Panc1 (cell line): ENCODE measurements at regions not wholly inside any gene's neighbourhood (a gene's known extent, or its start where the extent isn't known, plus 50 kb on each side); places are given as distances from the start of the nearest gene placed in this dataset.

Experiments
- POLR2AphosphoS5 ChIP-seq: IDR thresholded peaks from 2 replicates; pipeline ENCODE4 v1.6.1; 2012; ENCODE audit warnings: mild to moderate bottlenecking, low read depth, low read length, moderate library complexity
- SIN3A ChIP-seq: IDR thresholded peaks from 2 replicates; pipeline ENCODE4 v1.6.1; 2012; ENCODE audit warnings: low read depth, mild to moderate bottlenecking, low read length, moderate library complexity, borderline replicate concordance; ENCODE audit not compliant: insufficient read depth
- TF ChIP-seq, protein P1 (sequence below): fragments of 450-650 bp; IDR thresholded peaks from 2 replicates; pipeline ENCODE4 v1.5.1; 2017; ENCODE audit warnings: mild to moderate bottlenecking
- TF ChIP-seq, protein P2 (sequence below), 2 experiments: IDR thresholded peaks; 2 replicates each; pipeline ENCODE4 v1.6.1; 2011 to 2012; ENCODE audit warnings: low read depth in 2 of 2, control low read depth in 1 of 2, low read length in 1 of 2, mild to moderate bottlenecking in 1 of 2, moderate library complexity in 1 of 2; ENCODE audit not compliant: insufficient read depth in 1 of 2

DNA sequence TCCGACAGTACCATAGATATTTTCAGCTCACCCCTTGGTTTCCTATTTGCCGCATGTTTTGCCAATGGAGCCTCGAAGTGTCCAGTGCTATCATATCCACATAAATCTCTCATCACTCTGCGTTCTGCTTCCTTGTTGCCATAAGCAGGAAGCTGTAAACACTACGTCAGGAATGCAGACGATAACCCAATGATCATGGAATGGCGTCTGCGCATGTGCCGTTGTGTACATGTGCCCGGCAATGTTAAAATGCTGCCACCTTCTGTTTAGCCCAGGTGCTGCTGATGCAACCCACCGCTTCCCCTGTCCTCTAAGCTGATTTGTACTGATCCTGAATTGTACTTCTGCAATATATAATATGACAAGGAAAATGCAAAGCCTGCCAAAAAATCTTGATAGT lies 607.5 kb downstream of the HDGFL1 start:
- TF ChIP-seq, protein P1, sequence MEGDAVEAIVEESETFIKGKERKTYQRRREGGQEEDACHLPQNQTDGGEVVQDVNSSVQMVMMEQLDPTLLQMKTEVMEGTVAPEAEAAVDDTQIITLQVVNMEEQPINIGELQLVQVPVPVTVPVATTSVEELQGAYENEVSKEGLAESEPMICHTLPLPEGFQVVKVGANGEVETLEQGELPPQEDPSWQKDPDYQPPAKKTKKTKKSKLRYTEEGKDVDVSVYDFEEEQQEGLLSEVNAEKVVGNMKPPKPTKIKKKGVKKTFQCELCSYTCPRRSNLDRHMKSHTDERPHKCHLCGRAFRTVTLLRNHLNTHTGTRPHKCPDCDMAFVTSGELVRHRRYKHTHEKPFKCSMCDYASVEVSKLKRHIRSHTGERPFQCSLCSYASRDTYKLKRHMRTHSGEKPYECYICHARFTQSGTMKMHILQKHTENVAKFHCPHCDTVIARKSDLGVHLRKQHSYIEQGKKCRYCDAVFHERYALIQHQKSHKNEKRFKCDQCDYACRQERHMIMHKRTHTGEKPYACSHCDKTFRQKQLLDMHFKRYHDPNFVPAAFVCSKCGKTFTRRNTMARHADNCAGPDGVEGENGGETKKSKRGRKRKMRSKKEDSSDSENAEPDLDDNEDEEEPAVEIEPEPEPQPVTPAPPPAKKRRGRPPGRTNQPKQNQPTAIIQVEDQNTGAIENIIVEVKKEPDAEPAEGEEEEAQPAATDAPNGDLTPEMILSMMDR, result no peak; the same call in 1 of the 2 replicates
- TF ChIP-seq, protein P2, sequence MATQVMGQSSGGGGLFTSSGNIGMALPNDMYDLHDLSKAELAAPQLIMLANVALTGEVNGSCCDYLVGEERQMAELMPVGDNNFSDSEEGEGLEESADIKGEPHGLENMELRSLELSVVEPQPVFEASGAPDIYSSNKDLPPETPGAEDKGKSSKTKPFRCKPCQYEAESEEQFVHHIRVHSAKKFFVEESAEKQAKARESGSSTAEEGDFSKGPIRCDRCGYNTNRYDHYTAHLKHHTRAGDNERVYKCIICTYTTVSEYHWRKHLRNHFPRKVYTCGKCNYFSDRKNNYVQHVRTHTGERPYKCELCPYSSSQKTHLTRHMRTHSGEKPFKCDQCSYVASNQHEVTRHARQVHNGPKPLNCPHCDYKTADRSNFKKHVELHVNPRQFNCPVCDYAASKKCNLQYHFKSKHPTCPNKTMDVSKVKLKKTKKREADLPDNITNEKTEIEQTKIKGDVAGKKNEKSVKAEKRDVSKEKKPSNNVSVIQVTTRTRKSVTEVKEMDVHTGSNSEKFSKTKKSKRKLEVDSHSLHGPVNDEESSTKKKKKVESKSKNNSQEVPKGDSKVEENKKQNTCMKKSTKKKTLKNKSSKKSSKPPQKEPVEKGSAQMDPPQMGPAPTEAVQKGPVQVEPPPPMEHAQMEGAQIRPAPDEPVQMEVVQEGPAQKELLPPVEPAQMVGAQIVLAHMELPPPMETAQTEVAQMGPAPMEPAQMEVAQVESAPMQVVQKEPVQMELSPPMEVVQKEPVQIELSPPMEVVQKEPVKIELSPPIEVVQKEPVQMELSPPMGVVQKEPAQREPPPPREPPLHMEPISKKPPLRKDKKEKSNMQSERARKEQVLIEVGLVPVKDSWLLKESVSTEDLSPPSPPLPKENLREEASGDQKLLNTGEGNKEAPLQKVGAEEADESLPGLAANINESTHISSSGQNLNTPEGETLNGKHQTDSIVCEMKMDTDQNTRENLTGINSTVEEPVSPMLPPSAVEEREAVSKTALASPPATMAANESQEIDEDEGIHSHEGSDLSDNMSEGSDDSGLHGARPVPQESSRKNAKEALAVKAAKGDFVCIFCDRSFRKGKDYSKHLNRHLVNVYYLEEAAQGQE (IDR thresholded peaks at IDR 0.05; ENCODE audit: insufficient read depth in 1 of 2, low read depth in 2 of 2, low read length in 1 of 2), result no peak
- TF ChIP-seq POLR2AphosphoS5, result no peak
- no peak for TF ChIP-seq SIN3A
